GM23338 (cell line): ENCODE measurements at regions not wholly inside any gene's neighbourhood (a gene's known extent, or its start where the extent isn't known, plus 50 kb on each side); places are given as distances from the start of the nearest gene placed in this dataset.

Experiments used
- CREB1 ChIP-seq: fragments of 250-450 bp; sonication (Bioruptor Pico); IDR thresholded peaks from 2 replicates; pipeline ENCODE4 v1.5.0; 2020; ENCODE audit warnings: low read depth, mild to moderate bottlenecking, moderate library complexity
- EZH2 ChIP-seq: fragments of 200-600 bp; sonication (generic); IDR thresholded peaks from one replicate; pipeline ENCODE4 v1.8.0; 2017; ENCODE audit warnings: antibody characterized with exemption, mild to moderate bottlenecking, low read depth; ENCODE audit not compliant: unreplicated experiment
- EZH2phosphoT487 ChIP-seq: fragments of 200-600 bp; sonication (generic); IDR thresholded peaks from one replicate; pipeline ENCODE4 v1.8.1; 2018; ENCODE audit warnings: antibody characterized with exemption; ENCODE audit not compliant: unreplicated experiment
- NANOG ChIP-seq: IDR thresholded peaks from 2 replicates; pipeline ENCODE4 v1.6.1; 2016; ENCODE audit warnings: antibody characterized with exemption, borderline replicate concordance
- POLR2AphosphoS5 ChIP-seq: IDR thresholded peaks from 2 replicates; pipeline ENCODE4 v1.6.1; 2016; ENCODE audit warnings: antibody characterized with exemption, low read depth
- REST ChIP-seq: IDR thresholded peaks from one replicate; pipeline ENCODE4 v1.6.1; 2018; ENCODE audit warnings: antibody characterized with exemption; ENCODE audit not compliant: unreplicated experiment
- STAT1 ChIP-seq: IDR thresholded peaks from one replicate; pipeline ENCODE4 v1.6.1; 2016; ENCODE audit warnings: antibody characterized with exemption; ENCODE audit not compliant: unreplicated experiment
- ZNF331 ChIP-seq: fragments of 250-450 bp; sonication (Bioruptor Pico); IDR thresholded peaks from 2 replicates; pipeline ENCODE4 v1.5.0; 2020; ENCODE audit warnings: low read depth, mild to moderate bottlenecking, moderate library complexity
- TF ChIP-seq, protein P1 (sequence below), 2 experiments: fragments of 200-600 bp in 1 of 2; sonication (generic) in 1 of 2; conservative IDR thresholded peaks; 2 replicates each; pipeline versions ENCODE4 v1.5.1 to v1.6.1; 2016 to 2017; ENCODE audit warnings: antibody characterized with exemption in 2 of 2, low read depth in 2 of 2, mild to moderate bottlenecking in 2 of 2, moderate library complexity in 1 of 2
- TF ChIP-seq, protein P2 (sequence below): IDR thresholded peaks from 2 replicates; pipeline ENCODE4 v1.6.1; 2016; ENCODE audit warnings: antibody characterized with exemption

GRCh38 chr15:52858782-52859176, 68.6 kb upstream of the ONECUT1 start:
- TF ChIP-seq EZH2 (no peak), POLR2AphosphoS5 (no peak), STAT1 (no peak), REST (no peak), CREB1 (CRISPR knock-in tag) (no peak), NANOG (no peak), EZH2phosphoT487 (no peak), ZNF331 (CRISPR knock-in tag) (no peak)
- TF ChIP-seq, protein P1, sequence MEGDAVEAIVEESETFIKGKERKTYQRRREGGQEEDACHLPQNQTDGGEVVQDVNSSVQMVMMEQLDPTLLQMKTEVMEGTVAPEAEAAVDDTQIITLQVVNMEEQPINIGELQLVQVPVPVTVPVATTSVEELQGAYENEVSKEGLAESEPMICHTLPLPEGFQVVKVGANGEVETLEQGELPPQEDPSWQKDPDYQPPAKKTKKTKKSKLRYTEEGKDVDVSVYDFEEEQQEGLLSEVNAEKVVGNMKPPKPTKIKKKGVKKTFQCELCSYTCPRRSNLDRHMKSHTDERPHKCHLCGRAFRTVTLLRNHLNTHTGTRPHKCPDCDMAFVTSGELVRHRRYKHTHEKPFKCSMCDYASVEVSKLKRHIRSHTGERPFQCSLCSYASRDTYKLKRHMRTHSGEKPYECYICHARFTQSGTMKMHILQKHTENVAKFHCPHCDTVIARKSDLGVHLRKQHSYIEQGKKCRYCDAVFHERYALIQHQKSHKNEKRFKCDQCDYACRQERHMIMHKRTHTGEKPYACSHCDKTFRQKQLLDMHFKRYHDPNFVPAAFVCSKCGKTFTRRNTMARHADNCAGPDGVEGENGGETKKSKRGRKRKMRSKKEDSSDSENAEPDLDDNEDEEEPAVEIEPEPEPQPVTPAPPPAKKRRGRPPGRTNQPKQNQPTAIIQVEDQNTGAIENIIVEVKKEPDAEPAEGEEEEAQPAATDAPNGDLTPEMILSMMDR (conservative IDR thresholded peaks at IDR 0.05; ENCODE audit: low read depth in 2 of 2) = no peak
- TF ChIP-seq, protein P2, sequence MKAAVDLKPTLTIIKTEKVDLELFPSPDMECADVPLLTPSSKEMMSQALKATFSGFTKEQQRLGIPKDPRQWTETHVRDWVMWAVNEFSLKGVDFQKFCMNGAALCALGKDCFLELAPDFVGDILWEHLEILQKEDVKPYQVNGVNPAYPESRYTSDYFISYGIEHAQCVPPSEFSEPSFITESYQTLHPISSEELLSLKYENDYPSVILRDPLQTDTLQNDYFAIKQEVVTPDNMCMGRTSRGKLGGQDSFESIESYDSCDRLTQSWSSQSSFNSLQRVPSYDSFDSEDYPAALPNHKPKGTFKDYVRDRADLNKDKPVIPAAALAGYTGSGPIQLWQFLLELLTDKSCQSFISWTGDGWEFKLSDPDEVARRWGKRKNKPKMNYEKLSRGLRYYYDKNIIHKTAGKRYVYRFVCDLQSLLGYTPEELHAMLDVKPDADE = no peak
